ENCODE measurements at regions not wholly inside any gene's neighbourhood (a gene's known extent, or its start where the extent isn't known, plus 50 kb on each side); places are given as distances from the start of the nearest gene placed in this dataset.
A peak's percentile ranks its signal among the peaks of the same experiment; 100 is the strongest.

- Histone ChIP-seq H3K36me3 (replicated peaks in 1 of 2; ENCODE audit: control insufficient read depth in 1 of 2, insufficient read depth in 2 of 2, low read length in 2 of 2) (no peaks in the 10 kb centered on the region), H3K9me3 (ENCODE audit: low read length) (no peaks in the 10 kb centered on the region), H3K4me1 (ENCODE audit: insufficient read depth, low read length) (no peaks in the 10 kb centered on the region), H3K9ac (ENCODE audit: insufficient read depth, low read depth, low read length) (no peak overlapping the region), H3K4me3 (replicated peaks in 1 of 3; ENCODE audit: insufficient read depth in 1 of 3, low read depth in 2 of 3, low read length in 3 of 3) (peak overlapping the region in 2 of 3 experiments; percentile 22 to 37; a peak in 3 of 6 replicates), H3K4me2 (ENCODE audit: low read depth, low read length) (peak overlapping the region; percentile 54), H4K20me1 (ENCODE audit: insufficient read depth, low read length) (no peaks in the 10 kb centered on the region), H3K27ac (ENCODE audit: extremely low read length, insufficient read depth, low read length) (no peak overlapping the region), H3K27me3 (ENCODE audit: control insufficient read depth in 1 of 2, insufficient read depth in 2 of 2, low read length in 2 of 2) (no peaks in the 10 kb centered on the region), H2AFZ (ENCODE audit: low read length) (peak overlapping the region; percentile 90), H3K79me2 (ENCODE audit: insufficient read depth, low read length) (no peaks in the 10 kb centered on the region)
- ATAC-seq (peak; percentile 87), FAIRE-seq (no peak), DNase-seq (ENCODE audit: low spot score) (peak; percentile 15)
- CTCF ChIA-PET (ENCODE audit: low intra/inter-chr PET ratio, low total read pairs), result no interaction called here
- POLR2A ChIA-PET, result no interaction called here
- WGBS (ENCODE audit: low lambda C conversion rate), result 8% methylated on average over 4 of the region's 4 CpGs
- in situ Hi-C loops (cut with HindIII; ENCODE audit: extremely low pct_ligation_motif_present, low pct_unique_long_range_greater_than_20kb) (no loop called here), intact Hi-C loops (cut with micrococcal nuclease; ENCODE audit: unreplicated experiment) (no loop called here)
- no TSS peak for BruUV-seq (replicated peaks)
- TF ChIP-seq U2AF2 (IDR thresholded peaks at IDR 0.05; ENCODE audit: low read depth, low read length), result no peak
- TF ChIP-seq CEBPG (CRISPR knock-in tag; IDR thresholded peaks at IDR 0.05), result 0 out of 2 replicates have a peak, but pooled peaks have one; percentile 5
- TF ChIP-seq MAF1 (CRISPR knock-in tag; IDR thresholded peaks at IDR 0.05; ENCODE audit: borderline replicate concordance), result no peak
- no peak for TF ChIP-seq SMC3 (IDR thresholded peaks at IDR 0.05; ENCODE audit: low read length)
- TF ChIP-seq MAFF (IDR thresholded peaks at IDR 0.05; ENCODE audit: low read depth, low read length), result 0 out of 2 replicates have a peak, but pooled peaks have one; percentile 9
- TF ChIP-seq ZNF24 (IDR thresholded peaks at IDR 0.05), result 0 out of 2 replicates have a peak, but pooled peaks have one; percentile 12
- no peak for TF ChIP-seq ZNF605 (CRISPR knock-in tag; IDR thresholded peaks at IDR 0.05)
- TF ChIP-seq ZNF607 (CRISPR knock-in tag; IDR thresholded peaks at IDR 0.05; ENCODE audit: borderline replicate concordance), result no peak
- TF ChIP-seq TEAD3 (CRISPR knock-in tag; optimal IDR thresholded peaks at IDR 0.05; ENCODE audit: borderline replicate concordance), result no peak
- peak; percentile 89; the same call in 1 of the 2 replicates for TF ChIP-seq IRF2 (CRISPR knock-in tag; IDR thresholded peaks at IDR 0.05)
- no peak for TF ChIP-seq ZBTB21 (CRISPR knock-in tag; IDR thresholded peaks at IDR 0.05)
- TF ChIP-seq, protein P1, sequence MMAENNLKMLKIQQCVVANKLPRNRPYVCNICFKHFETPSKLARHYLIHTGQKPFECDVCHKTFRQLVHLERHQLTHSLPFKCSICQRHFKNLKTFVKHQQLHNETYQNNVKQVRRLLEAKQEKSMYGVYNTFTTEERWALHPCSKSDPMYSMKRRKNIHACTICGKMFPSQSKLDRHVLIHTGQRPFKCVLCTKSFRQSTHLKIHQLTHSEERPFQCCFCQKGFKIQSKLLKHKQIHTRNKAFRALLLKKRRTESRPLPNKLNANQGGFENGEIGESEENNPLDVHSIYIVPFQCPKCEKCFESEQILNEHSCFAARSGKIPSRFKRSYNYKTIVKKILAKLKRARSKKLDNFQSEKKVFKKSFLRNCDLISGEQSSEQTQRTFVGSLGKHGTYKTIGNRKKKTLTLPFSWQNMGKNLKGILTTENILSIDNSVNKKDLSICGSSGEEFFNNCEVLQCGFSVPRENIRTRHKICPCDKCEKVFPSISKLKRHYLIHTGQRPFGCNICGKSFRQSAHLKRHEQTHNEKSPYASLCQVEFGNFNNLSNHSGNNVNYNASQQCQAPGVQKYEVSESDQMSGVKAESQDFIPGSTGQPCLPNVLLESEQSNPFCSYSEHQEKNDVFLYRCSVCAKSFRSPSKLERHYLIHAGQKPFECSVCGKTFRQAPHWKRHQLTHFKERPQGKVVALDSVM (CRISPR knock-in tag; IDR thresholded peaks at IDR 0.05), result peak; percentile 13; the same call in 1 of the 2 replicates
- no peak for TF ChIP-seq ZNF136 (CRISPR knock-in tag; IDR thresholded peaks at IDR 0.05; ENCODE audit: low read depth)
- no peak for TF ChIP-seq ZNF572 (CRISPR knock-in tag; IDR thresholded peaks at IDR 0.05)
- peak; percentile 44; the same call in 1 of the 2 replicates for TF ChIP-seq IRF1 (CRISPR knock-in tag; IDR thresholded peaks at IDR 0.05; ENCODE audit: low read depth)
- TF ChIP-seq PCBP2 (optimal IDR thresholded peaks at IDR 0.05; ENCODE audit: low read depth, low read length, poor library complexity, severe bottlenecking), result no peak
These were observed 386.1 kb upstream of the MPDZ start for GRCh38 chr9:13665418-13666066.
